Endodermal cell (in vitro differentiated cells): ENCODE measurements at regions not wholly inside any gene's neighbourhood (a gene's known extent, or its start where the extent isn't known, plus 50 kb on each side); places are given as distances from the start of the nearest gene placed in this dataset.

Experiments used
- DNase-seq: peaks from one replicate; pipeline ENCODE4 v3.0.0-alpha.2; 2017
- H3K27ac ChIP-seq: 2 replicates; pipeline ENCODE4 v1.5.1; 2013; ENCODE audit warnings: mild to moderate bottlenecking, low read depth, low read length, moderate library complexity
- H3K27me3 ChIP-seq: 2 replicates; pipeline ENCODE4 v1.6.1; 2013; ENCODE audit warnings: mild to moderate bottlenecking, low read length, moderate library complexity; ENCODE audit not compliant: insufficient read depth, control insufficient read depth, poor library complexity, severe bottlenecking
- H3K36me3 ChIP-seq: 2 replicates; pipeline ENCODE4 v1.7.0; 2013; ENCODE audit warnings: mild to moderate bottlenecking, low read length, moderate library complexity; ENCODE audit not compliant: control insufficient read depth, insufficient read depth
- H3K4me1 ChIP-seq: one replicate; pipeline ENCODE4 v1.7.0; 2013; ENCODE audit warnings: low read length; ENCODE audit not compliant: control insufficient read depth, insufficient read depth
- H3K4me3 ChIP-seq: 2 replicates; pipeline ENCODE4 v1.5.1; 2013; ENCODE audit warnings: mild to moderate bottlenecking, low read length, moderate library complexity
- H3K9ac ChIP-seq: 2 replicates; pipeline ENCODE4 v1.6.1; 2013; ENCODE audit warnings: mild to moderate bottlenecking, low read length, moderate library complexity; ENCODE audit not compliant: poor library complexity, severe bottlenecking; ENCODE audit errors: extremely low read depth
- H3K9me3 ChIP-seq: 2 replicates; pipeline ENCODE4 v1.6.1; 2013; ENCODE audit warnings: mild to moderate bottlenecking, low read length, moderate library complexity; ENCODE audit not compliant: control insufficient read depth
- H3K27ac Mint-ChIP-seq: 2 replicates; pipeline ENCODE4 v1.8.0; 2020; ENCODE audit warnings: mixed read lengths
- H3K27me3 Mint-ChIP-seq: 2 replicates; pipeline ENCODE4 v1.8.0; 2021; ENCODE audit warnings: mild to moderate bottlenecking, mixed read lengths; ENCODE audit not compliant: insufficient read depth
- H3K36me3 Mint-ChIP-seq: 2 replicates; pipeline ENCODE4 v1.8.0; 2020; ENCODE audit warnings: low read depth, mixed read lengths
- H3K4me1 Mint-ChIP-seq: 2 replicates; pipeline ENCODE4 v1.8.0; 2020; ENCODE audit warnings: mixed read lengths
- H3K4me3 Mint-ChIP-seq: 2 replicates; pipeline ENCODE4 v1.8.0; 2020; ENCODE audit warnings: mild to moderate bottlenecking, moderate library complexity, mixed read lengths
- H3K9me3 Mint-ChIP-seq: 2 replicates; pipeline ENCODE4 v1.8.0; 2020; ENCODE audit warnings: mild to moderate bottlenecking, mixed read lengths
- WGBS, 2 experiments: methylation state at CpG; one replicate each; pipeline versions ENCODE4 v1.1.5 to v1.1.7; 2013; ENCODE audit warnings: missing lambda C conversion rate in 2 of 2, mixed read lengths in 1 of 2; ENCODE audit not compliant: insufficient coverage in 1 of 2, insufficient read length in 1 of 2; 5-methylcytosine and 5-hydroxymethylcytosine counted together
- TF ChIP-seq, protein P1 (sequence below): fragments of 200-600 bp; sonication (generic); conservative IDR thresholded peaks from 2 replicates; pipeline ENCODE4 v1.5.0; 2021; ENCODE audit warnings: antibody characterized with exemption, mild to moderate bottlenecking

DNA sequence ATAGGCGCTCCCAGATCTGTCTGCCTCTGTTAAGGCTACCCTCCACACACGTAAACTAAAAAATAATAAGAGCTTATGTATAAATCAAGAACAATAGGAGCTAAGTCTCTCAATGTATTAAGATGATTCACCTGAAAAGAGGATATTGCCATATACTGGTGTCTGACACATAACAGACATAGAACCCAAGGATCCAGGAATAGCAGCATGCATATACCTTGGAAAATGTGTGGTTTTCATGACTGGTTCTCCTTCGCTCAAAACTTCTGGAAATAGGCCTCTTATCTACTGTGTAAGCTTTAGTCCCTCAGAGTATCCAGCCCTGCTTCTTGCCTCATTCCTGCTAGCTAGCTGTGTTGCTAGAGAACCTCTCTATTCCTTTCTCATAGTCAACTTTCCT lies 203.7 kb upstream of the SLITRK2 start:
- Mint-ChIP-seq H3K27me3 (no peaks in the 10 kb centered on the region), H3K4me3 (no peak overlapping the region), H3K27ac (no peak overlapping the region), H3K4me1 (peaks cover 9% of the 10 kb centered on the region), H3K9me3 (peaks cover 33% of the 10 kb centered on the region), H3K36me3 (no peaks in the 10 kb centered on the region)
- Histone ChIP-seq H3K27me3 (no peaks in the 10 kb centered on the region), H3K27ac (no peak overlapping the region), H3K4me1 (no peaks in the 10 kb centered on the region), H3K36me3 (no peaks in the 10 kb centered on the region), H3K4me3 (no peak overlapping the region), H3K9ac (no peak overlapping the region), H3K9me3 (peaks cover 18% of the 10 kb centered on the region)
- WGBS, 2 experiments: 60 to 85% methylated on average over 1 of the region's 3 CpGs
- TF ChIP-seq, protein P1, sequence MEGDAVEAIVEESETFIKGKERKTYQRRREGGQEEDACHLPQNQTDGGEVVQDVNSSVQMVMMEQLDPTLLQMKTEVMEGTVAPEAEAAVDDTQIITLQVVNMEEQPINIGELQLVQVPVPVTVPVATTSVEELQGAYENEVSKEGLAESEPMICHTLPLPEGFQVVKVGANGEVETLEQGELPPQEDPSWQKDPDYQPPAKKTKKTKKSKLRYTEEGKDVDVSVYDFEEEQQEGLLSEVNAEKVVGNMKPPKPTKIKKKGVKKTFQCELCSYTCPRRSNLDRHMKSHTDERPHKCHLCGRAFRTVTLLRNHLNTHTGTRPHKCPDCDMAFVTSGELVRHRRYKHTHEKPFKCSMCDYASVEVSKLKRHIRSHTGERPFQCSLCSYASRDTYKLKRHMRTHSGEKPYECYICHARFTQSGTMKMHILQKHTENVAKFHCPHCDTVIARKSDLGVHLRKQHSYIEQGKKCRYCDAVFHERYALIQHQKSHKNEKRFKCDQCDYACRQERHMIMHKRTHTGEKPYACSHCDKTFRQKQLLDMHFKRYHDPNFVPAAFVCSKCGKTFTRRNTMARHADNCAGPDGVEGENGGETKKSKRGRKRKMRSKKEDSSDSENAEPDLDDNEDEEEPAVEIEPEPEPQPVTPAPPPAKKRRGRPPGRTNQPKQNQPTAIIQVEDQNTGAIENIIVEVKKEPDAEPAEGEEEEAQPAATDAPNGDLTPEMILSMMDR: no peak
- no peak for DNase-seq

DNA sequence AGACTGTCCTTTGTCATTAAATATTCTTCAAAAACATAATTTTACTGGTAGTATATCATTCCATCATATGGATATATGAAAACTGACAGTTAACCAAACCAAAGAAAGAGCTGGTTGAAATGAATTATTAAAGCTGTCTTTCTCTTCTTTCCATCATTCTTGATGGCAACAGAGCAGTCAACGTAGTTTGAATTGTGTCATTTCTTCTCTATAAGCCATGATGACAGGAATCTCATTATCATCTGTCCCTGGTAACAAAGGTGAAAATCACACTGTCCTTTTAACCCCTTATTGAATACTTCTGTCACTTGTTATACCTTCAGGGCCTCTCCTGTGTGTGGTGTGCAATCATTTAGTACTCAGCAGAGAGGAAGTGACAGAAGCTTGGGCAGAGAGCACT lies 197.0 kb upstream of the SLITRK2 start:
- no peaks in the 10 kb centered on the region for H3K27me3 Mint-ChIP-seq
- H3K9ac ChIP-seq: no peak overlapping the region
- H3K4me3 Mint-ChIP-seq: no peak overlapping the region
- no peaks in the 10 kb centered on the region for H3K27me3 ChIP-seq
- DNase-seq: no peak
- H3K4me1 Mint-ChIP-seq: peaks cover 8% of the 10 kb centered on the region
- no peaks in the 10 kb centered on the region for H3K36me3 ChIP-seq
- no peak overlapping the region for H3K27ac ChIP-seq
- no peak overlapping the region for H3K4me3 ChIP-seq
- no peaks in the 10 kb centered on the region for H3K36me3 Mint-ChIP-seq
- H3K9me3 Mint-ChIP-seq: peaks cover 26% of the 10 kb centered on the region
- no peaks in the 10 kb centered on the region for H3K4me1 ChIP-seq
- TF ChIP-seq, protein P1: no peak
- WGBS, 2 experiments: 29% methylated on average over 1 of the region's 1 CpG; no CpG with 5 or more reads in 1 of the 2 experiments
- H3K9me3 ChIP-seq: peaks cover 22% of the 10 kb centered on the region
- no peak overlapping the region for H3K27ac Mint-ChIP-seq

DNA sequence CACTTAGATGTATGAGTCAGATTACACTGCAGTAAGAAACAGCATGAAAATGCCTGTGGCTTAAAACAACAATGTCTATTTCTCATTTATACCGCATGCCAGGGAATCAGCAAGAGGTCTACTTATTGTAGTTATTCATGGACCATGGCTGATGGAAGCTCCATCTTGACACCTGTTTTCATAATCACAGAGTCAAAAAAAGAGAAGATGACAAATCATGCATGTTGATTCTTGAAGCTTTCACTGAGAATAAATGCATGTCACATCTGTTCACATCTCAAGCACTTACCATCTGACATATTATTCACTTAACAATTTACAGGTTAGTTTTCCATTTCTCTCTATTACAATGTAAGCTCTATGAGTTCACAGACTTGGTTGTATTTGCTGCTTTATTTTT lies 194.2 kb upstream of the SLITRK2 start:
- Mint-ChIP-seq H3K9me3 (peaks cover 35% of the 10 kb centered on the region), H3K27me3 (no peaks in the 10 kb centered on the region), H3K36me3 (no peaks in the 10 kb centered on the region), H3K4me1 (peaks cover 3% of the 10 kb centered on the region), H3K27ac (no peak overlapping the region), H3K4me3 (no peak overlapping the region)
- H3K4me3 ChIP-seq: no peak overlapping the region
- H3K9ac ChIP-seq: no peak overlapping the region
- DNase-seq: no peak
- peaks cover 13% of the 10 kb centered on the region for H3K9me3 ChIP-seq
- no peak overlapping the region for H3K27ac ChIP-seq
- WGBS, 2 experiments: 86% methylated on average over 1 of the region's 1 CpG; no CpG with 5 or more reads in 1 of the 2 experiments
- no peaks in the 10 kb centered on the region for H3K36me3 ChIP-seq
- TF ChIP-seq, protein P1: no peak
- H3K4me1 ChIP-seq: no peaks in the 10 kb centered on the region
- H3K27me3 ChIP-seq: no peaks in the 10 kb centered on the region
